HG03439 (cell line): ENCODE measurements at regions not wholly inside any gene's neighbourhood (a gene's known extent, or its start where the extent isn't known, plus 50 kb on each side); places are given as distances from the start of the nearest gene placed in this dataset.
A peak's percentile ranks its signal among the peaks of the same experiment; 100 is the strongest.

Experiments used
- ATAC-seq: cut with Tn5 transposase; IDR thresholded peaks from one replicate; pipeline ENCODE4 v1.9.1; 2021; ENCODE audit warnings: mild to moderate bottlenecking, moderate library complexity; ENCODE audit not compliant: unreplicated experiment

GRCh38 chr2:145729481-145729880 is 1209.6 kb upstream of the ZEB2 start:
- ATAC-seq, result no peak

GRCh38 chr2:145728511-145728910 is 1208.6 kb upstream of the ZEB2 start:
- no peak for ATAC-seq

GRCh38 chr2:145725876-145726275 is 1206.0 kb upstream of the ZEB2 start:
- ATAC-seq, result no peak

- ATAC-seq, result no peak
Observed at GRCh38 chr2:145724311-145724898, 1204.5 kb upstream of the ZEB2 start.

GRCh38 chr2:145723872-145724271 is 1204.0 kb upstream of the ZEB2 start:
- ATAC-seq, result no peak

GRCh38 chr2:145721681-145722080 is 1201.8 kb upstream of the ZEB2 start:
- ATAC-seq, result no peak

GRCh38 chr2:145715601-145716000 is 1195.7 kb upstream of the ZEB2 start:
- ATAC-seq, result no peak

- ATAC-seq, result no peak
Observed at GRCh38 chr2:145710303-145710702, 1190.4 kb upstream of the ZEB2 start.

GRCh38 chr2:145702305-145702704 is 1182.4 kb upstream of the ZEB2 start:
- ATAC-seq, result no peak

- peak; percentile 84 for ATAC-seq
Observed at GRCh38 chr2:145692971-145693478, 1173.1 kb upstream of the ZEB2 start.

GRCh38 chr2:145691659-145692058 is 1171.7 kb upstream of the ZEB2 start:
- no peak for ATAC-seq

- ATAC-seq, result no peak
Observed at GRCh38 chr2:145690183-145690778, 1170.4 kb upstream of the ZEB2 start.

GRCh38 chr2:145689277-145689676 is 1169.4 kb upstream of the ZEB2 start:
- no peak for ATAC-seq

- ATAC-seq, result no peak
Observed at GRCh38 chr2:145688156-145688555, 1168.2 kb upstream of the ZEB2 start.

GRCh38 chr2:145687442-145688134 is 1167.7 kb upstream of the ZEB2 start:
- no peak for ATAC-seq

GRCh38 chr2:145685383-145686050 is 1165.6 kb upstream of the ZEB2 start:
- ATAC-seq, result no peak

- ATAC-seq, result no peak
Observed at GRCh38 chr2:145682546-145683157, 1162.7 kb upstream of the ZEB2 start.

GRCh38 chr2:145680276-145680675 is 1160.4 kb upstream of the ZEB2 start:
- no peak for ATAC-seq

- no peak for ATAC-seq
Observed at GRCh38 chr2:145677371-145677770, 1157.5 kb upstream of the ZEB2 start.

- no peak for ATAC-seq
Observed at GRCh38 chr2:145674705-145675104, 1154.8 kb upstream of the ZEB2 start.

- ATAC-seq, result no peak
Observed at GRCh38 chr2:145669301-145669700, 1149.4 kb upstream of the ZEB2 start.
